ENCODE measurements at regions not wholly inside any gene's neighbourhood (a gene's known extent, or its start where the extent isn't known, plus 50 kb on each side); places are given as distances from the start of the nearest gene placed in this dataset.

GRCh38 chr13:81133066-81133465 lies 792.1 kb upstream of the SPRY2 start:
- Histone ChIP-seq H3K4me1 (ENCODE audit: control insufficient read depth, insufficient read depth, low read length) (no peaks in the 10 kb centered on the region), H3K36me3 (ENCODE audit: control insufficient read depth in 2 of 2, insufficient read depth in 1 of 2, low read length in 2 of 2) (no peaks in the 10 kb centered on the region), H3K9me3 (ENCODE audit: control insufficient read depth, insufficient read depth, low read depth, low read length) (no peaks in the 10 kb centered on the region), H3K27ac (ENCODE audit: extremely low read depth, low read depth, low read length) (no peak overlapping the region), H3K4me3 (ENCODE audit: low read depth, low read length) (no peak overlapping the region)
- CTCF ChIA-PET, result no interaction called here
- TF ChIP-seq PRDM10 (tag by site-specific recombination; IDR thresholded peaks at IDR 0.05) (no peak), ZNF777 (tag by site-specific recombination; IDR thresholded peaks at IDR 0.05; ENCODE audit: borderline replicate concordance) (no peak), ZIC2 (tag by site-specific recombination; IDR thresholded peaks at IDR 0.05) (no peak), ZSCAN23 (tag by site-specific recombination; IDR thresholded peaks at IDR 0.05) (no peak), ZNF280D (tag by site-specific recombination; IDR thresholded peaks at IDR 0.05) (no peak), ZFHX2 (tag by site-specific recombination; conservative IDR thresholded peaks at IDR 0.05) (no peak), KLF16 (tag by site-specific recombination; IDR thresholded peaks at IDR 0.05) (no peak), ZNF830 (tag by site-specific recombination; IDR thresholded peaks at IDR 0.05; ENCODE audit: low read depth) (no peak), ZNF433 (tag by site-specific recombination; IDR thresholded peaks at IDR 0.05; ENCODE audit: low read depth) (no peak)
- POLR2A ChIA-PET, result no interaction called here

DNA sequence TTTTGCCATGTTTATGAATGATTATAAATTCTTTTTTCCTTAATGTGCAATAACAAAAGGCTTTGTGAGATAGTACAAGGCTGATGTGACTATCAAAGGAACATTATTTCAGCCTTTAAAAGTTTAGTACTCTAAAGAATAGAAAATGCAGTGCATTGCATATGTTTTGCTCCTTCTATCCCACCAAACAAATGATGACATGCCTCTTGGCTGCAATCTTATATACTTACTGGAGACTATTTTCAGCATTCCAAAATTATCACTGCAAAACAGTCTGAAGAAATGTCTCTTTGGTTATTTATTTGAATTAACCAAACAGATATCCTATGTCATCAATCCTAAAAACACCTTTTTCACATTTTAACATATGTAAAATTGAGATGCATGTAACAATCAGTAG lies 776.5 kb upstream of the SPRY2 start:
- Histone ChIP-seq H3K9me3 (ENCODE audit: control insufficient read depth, insufficient read depth, low read depth, low read length) (no peaks in the 10 kb centered on the region), H3K4me3 (ENCODE audit: low read depth, low read length) (no peak overlapping the region), H3K4me1 (ENCODE audit: control insufficient read depth, insufficient read depth, low read length) (no peaks in the 10 kb centered on the region), H3K36me3 (ENCODE audit: control insufficient read depth in 2 of 2, insufficient read depth in 1 of 2, low read length in 2 of 2) (no peaks in the 10 kb centered on the region), H3K27ac (ENCODE audit: extremely low read depth, low read depth, low read length) (no peak overlapping the region)
- no peak for TF ChIP-seq ZNF707 (tag by site-specific recombination; IDR thresholded peaks at IDR 0.05)
- no peak for TF ChIP-seq ZSCAN23 (tag by site-specific recombination; IDR thresholded peaks at IDR 0.05)
- no peak for TF ChIP-seq GLI4 (tag by site-specific recombination; IDR thresholded peaks at IDR 0.05)
- TF ChIP-seq ZNF692 (tag by site-specific recombination; IDR thresholded peaks at IDR 0.05), result no peak
- no peak for TF ChIP-seq ZNF701 (tag by site-specific recombination; IDR thresholded peaks at IDR 0.05)
- no peak for TF ChIP-seq ZNF610 (tag by site-specific recombination; IDR thresholded peaks at IDR 0.05; ENCODE audit: borderline replicate concordance)
- no peak for TF ChIP-seq ZNF391 (tag by site-specific recombination; IDR thresholded peaks at IDR 0.05; ENCODE audit: borderline replicate concordance, low read depth)
- no peak for TF ChIP-seq ZFP41 (tag by site-specific recombination; IDR thresholded peaks at IDR 0.05; ENCODE audit: borderline replicate concordance)
- no peak for TF ChIP-seq ZNF155 (tag by site-specific recombination; IDR thresholded peaks at IDR 0.05)
- TF ChIP-seq ZNF169 (tag by site-specific recombination; IDR thresholded peaks at IDR 0.05), result no peak
- TF ChIP-seq ZBTB44 (tag by site-specific recombination; IDR thresholded peaks at IDR 0.05), result no peak
- no peak for TF ChIP-seq ZNF664 (tag by site-specific recombination; IDR thresholded peaks at IDR 0.05)
- TF ChIP-seq ZNF37A (tag by site-specific recombination; IDR thresholded peaks at IDR 0.05), result no peak
- CTCF ChIA-PET, result no interaction called here
- POLR2A ChIA-PET, result no interaction called here
